CD4-positive, alpha-beta T cell treated with Interleukin-15 for 1 hour (primary cell): ENCODE measurements at regions not wholly inside any gene's neighbourhood (a gene's known extent, or its start where the extent isn't known, plus 50 kb on each side); places are given as distances from the start of the nearest gene placed in this dataset.
"Not testable (repeated sequence)": the region's sequence is repeated elsewhere in the genome, so short reads cannot be mapped to it uniquely, and the experiment has no call there.

Experiments
- DNase-seq: peaks from one replicate; pipeline ENCODE4 v3.0.0-alpha.2; 2020

- no peak for DNase-seq
Observed at GRCh38 chr6:11450037-11450436, 87.5 kb upstream of the TMEM170B start.

GRCh38 chr6:11449408-11449807 lies 88.1 kb upstream of the TMEM170B start:
- DNase-seq = no peak

- no peak for DNase-seq
Observed at GRCh38 chr6:11448038-11448437, 89.5 kb upstream of the TMEM170B start.

GRCh38 chr6:11447265-11447664 lies 90.3 kb upstream of the TMEM170B start:
- no peak for DNase-seq

DNA sequence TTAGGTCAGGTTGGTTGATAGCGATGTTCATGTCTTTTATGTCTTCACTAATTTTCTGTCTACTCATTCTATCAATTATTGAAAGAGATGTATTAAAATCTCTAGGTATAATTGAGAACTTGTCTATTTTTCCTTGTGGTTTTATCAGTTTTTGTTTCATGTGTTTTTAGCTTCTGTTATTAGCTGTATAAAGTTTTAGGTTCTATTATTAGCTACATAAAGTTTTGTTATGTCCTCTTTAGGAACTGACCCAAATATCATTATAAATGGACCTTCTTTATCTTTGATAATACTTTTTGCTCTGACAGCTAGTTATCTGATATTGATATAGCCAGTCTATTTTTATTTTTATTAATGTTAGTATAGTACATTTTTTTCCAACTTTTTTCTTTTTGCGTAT lies 92.4 kb upstream of the TMEM170B start:
- DNase-seq = no peak

- not testable (repeated sequence) for DNase-seq
Observed at GRCh38 chr6:11443125-11443524, 94.4 kb upstream of the TMEM170B start.

- no peak for DNase-seq
Observed at GRCh38 chr6:11442495-11442894, 95.1 kb upstream of the TMEM170B start.

DNA sequence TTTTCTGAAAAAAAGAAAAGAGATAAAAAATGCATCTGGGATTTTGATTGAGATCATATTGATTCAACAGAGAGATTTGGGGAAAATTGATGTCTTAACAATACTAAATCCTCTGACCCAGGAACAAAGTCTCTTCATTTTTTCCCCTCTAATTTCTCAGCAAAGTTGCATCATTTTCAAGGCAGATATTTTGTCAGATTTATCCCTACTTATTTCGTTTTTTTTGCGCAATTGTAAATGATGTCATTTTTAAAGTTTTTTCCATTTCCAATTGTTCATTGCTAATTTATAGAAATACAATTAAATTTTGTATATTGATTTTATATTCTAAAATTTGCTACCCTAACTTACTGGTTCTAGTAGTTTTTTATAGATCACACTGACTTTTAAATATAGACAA lies 97.7 kb upstream of the TMEM170B start:
- no peak for DNase-seq

- DNase-seq = no peak
Observed at GRCh38 chr6:11439017-11439420, 98.5 kb upstream of the TMEM170B start.

DNA sequence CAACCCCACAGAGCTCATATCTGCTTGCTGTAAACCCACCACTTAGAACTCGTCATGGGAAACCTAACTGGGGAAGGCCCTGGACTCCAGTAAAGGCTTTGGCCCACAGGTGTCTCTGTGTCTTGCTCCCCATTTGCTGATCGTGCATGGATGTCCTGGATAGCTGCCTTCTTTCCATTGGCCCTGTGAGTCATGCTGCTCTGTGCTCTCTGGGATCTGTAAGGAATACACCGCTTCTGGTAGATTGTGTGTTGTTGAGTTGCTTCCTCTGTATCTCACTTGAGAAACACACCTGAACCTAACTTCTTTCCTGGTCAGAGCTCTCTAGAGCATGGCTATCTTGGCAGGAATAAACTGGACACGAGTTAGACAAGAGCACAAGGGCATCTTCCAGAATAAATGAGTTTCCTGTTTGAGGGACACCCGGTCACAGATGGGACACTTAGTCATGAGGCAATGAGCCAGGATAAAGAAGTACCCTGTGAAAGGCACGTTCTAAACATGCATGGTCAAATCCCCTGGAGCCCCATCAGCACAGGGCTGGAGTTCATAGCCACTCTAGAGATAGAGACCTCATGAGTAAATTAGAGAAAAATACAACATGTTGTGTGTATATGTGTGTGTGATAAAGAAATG lies 99.6 kb upstream of the TMEM170B start:
- DNase-seq = no peak

- DNase-seq = no peak
Observed at GRCh38 chr6:11436508-11437096, 100.9 kb upstream of the TMEM170B start.

DNA sequence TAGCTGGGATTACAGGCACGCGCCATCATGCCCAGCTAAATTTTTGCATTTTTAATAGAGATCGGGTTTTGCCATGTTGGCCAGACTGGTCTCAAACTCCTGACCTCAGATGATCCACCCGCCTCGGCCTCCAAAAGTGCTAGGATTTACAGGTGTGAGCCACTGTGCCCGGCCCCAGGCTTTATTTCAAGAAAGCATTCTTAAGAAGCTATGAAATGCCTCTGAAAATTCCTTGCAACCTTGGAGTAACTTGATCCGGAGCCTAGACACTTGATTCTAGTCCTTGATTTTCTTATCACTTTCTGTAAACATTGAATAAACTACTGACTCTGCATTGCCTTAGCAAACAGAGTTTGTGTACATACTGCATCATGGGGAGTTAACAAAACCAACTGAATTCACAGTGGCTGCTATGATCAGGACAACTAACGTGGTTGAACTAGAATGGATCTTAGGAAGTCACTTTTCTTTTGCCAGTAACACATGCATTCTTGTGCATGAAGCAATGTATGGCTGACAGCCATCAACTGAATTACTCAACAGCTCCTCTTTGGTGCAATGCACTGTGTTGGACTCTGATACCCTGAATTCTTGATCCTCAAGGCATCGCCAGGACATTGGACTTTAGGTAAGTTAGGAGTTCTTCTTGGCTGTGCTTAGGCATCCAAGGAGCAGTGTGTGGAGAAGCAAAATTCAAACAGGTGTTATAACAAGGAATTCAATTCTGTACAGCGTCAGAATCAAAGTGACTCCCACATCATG lies 102.8 kb upstream of the TMEM170B start:
- no peak for DNase-seq

GRCh38 chr6:11433860-11434259 lies 103.7 kb upstream of the TMEM170B start:
- no peak for DNase-seq

DNA sequence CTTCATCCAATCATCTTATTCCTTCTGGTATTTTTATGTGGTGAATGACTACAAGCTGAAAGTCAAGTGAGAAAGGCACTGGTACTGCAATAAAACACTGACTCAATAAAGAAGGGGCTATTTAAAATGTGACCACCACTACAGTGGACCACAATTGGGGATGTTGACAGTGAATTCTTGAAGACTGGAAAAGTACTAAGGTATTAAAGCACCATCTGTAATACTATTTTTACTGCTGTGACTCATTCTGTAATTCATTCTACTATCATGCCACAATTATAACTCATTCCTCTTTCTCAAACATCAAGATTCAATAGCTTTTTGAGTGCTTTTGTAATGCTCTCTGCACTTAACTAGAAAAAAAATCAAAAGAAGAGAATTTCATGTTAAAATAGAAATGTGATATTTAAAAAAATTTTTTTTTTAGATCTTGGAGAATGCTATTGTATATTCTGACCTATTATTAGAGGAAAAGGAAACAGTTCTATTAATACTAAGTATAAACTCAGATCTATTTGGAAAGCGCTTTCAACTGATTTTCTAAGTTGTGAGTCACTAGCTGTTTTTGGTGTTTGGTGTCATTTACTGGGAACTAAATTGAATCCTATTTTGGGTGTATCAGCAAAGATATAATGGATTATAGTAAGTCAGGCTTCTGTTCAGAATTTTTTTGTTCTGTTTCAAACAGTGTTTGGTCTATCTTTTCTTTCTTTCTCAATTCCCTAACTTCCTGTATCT lies 104.7 kb upstream of the TMEM170B start:
- DNase-seq = no peak

DNA sequence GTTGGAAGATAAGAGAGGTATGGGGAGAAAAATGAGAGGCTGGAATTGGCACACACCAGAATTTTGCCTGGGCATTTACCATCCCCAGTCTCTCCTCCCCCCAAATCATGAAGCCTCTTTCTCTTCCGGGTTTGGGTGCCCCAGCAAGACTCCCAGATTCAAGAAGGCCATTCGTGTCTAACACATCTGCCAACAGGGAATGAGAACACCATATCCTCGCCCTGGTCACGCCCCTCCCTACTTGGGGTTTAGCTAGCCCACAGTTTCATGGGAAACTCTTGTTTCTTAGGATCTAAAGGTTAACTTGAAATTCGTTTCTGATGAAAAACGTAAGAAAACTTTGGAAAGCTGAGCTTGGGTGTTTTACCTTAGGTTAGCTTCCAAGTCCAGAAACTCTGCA lies 105.5 kb upstream of the TMEM170B start:
- no peak for DNase-seq

DNA sequence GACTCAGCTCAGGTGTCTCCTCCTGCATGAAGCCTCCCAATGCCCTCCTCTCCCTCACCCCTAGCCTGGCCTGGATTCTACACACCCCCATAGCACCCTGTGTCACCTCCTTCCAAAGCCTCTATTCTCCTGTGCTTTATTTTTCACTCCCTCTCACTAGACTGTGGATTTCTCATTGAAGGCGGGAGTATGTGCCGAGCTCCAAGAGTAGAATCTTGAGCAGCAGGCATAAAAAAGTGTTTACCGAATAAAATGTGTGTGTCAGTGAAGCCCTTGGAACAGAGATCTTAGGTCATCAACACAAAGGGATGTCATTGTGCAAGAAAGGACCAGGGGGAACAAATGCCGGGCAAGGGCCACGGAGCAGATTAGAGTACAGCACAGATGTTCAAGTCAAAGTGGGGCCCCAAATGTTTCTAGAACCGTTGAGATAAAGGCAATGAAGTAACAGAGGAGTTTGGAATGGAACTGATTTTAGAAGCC lies 106.1 kb upstream of the TMEM170B start:
- DNase-seq = no peak

DNA sequence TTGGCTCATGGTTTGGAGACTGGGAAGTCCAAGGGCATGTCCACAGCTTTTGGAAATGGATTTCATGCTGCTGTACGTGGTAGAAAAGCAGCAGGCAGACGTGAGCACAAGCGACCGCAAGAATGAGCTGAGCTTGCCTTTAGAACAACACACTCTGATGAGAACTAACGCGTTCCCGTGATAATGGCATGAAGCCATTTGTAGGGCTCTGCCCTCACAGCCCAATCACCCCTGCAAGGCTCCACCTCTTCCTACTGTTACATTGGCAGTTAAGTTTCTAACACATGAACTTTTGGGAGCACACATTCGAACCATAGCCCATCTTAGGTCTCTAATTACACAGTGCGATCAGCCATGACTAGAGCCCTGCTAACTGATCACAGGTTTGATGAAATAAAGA lies 107.5 kb upstream of the TMEM170B start:
- no peak for DNase-seq

GRCh38 chr6:11429577-11429976 lies 108.0 kb upstream of the TMEM170B start:
- no peak for DNase-seq

- no peak for DNase-seq
Observed at GRCh38 chr6:11428895-11429294, 108.7 kb upstream of the TMEM170B start.

- DNase-seq = no peak
Observed at GRCh38 chr6:11428371-11428770, 109.2 kb upstream of the TMEM170B start.

DNA sequence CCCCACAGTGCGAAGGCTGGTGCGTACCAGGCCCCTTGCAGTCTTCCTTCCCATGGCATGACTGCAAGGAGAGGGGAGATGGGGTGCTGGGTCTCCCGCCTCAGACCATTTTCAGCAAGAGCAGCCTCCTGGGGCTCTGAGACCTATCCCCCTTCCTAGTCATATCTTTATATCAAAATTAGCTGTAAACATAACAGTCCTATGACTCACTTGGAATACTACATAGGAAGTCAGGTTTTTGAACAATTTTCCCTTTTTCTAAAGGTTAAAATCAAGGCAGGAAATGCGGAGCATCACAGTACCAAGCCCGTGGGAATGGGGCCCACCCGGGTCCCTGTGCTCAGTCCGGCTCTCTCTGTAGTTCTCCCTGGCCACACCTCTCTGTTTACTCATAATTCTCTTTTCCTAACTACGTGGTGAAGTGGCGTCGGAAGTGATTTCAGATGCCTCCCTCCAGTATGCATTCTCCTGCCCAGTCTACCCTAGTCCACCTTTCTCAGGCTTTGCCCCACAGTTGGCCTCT lies 109.8 kb upstream of the TMEM170B start:
- no peak for DNase-seq

- DNase-seq = no peak
Observed at GRCh38 chr6:11427091-11427722, 110.3 kb upstream of the TMEM170B start.

DNA sequence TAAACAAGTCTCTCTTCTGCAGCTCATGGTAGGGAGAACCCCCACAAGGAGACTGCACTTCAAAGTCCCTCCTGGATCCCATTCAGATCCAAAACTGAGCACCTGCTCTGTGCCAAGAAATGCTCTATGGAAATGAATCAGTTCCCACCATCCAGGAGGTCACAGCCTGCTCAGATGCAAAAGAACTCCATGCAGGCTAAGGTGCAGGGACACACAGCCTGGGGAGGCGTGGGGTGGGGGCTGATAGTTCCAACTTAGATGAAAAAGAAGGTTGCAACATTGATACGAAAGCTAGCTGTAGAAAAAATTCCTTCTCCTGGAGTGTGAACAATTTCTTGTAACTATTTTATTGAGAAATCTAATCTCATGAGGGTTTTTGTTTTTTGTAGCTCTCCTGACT lies 111.0 kb upstream of the TMEM170B start:
- no peak for DNase-seq
